HepG2 (cell line): ENCODE measurements at regions not wholly inside any gene's neighbourhood (a gene's known extent, or its start where the extent isn't known, plus 50 kb on each side); places are given as distances from the start of the nearest gene placed in this dataset.

Experiments used
- ATAC-seq: fragments of 200-7000 bp; cut with Tn5 transposase; 3 replicates; pipeline ENCODE4 v1.9.1; 2020; ENCODE audit warnings: mild to moderate bottlenecking, moderate library complexity
- BruUV-seq: library from RNA; stranded (reverse); fragments of 400-500 nt; replicated peaks from 2 replicates; lab custom pipeline; 2021; lab: Mats Ljungman, UMichigan
- CTCF ChIA-PET: fragments of 300-600 bp; formaldehyde crosslinking; extraction: SDS; loops from one replicate; lab custom pipeline; 2021; ENCODE audit warnings: low total read pairs, inconsistent platforms, low intra/inter-chr PET ratio; lab: Yijun Ruan, JAX
- POLR2A ChIA-PET: fragments of 350-600 bp; sonication (Branson Sonifier 250); formaldehyde crosslinking; loops from one replicate; lab custom pipeline; 2020; ENCODE audit warnings: antibody characterized with exemption, inconsistent platforms; lab: Yijun Ruan, JAX
- DNase-seq: peaks from one replicate; pipeline ENCODE4 v3.0.0-alpha.2; 2015; ENCODE audit warnings: low spot score
- FAIRE-seq: peaks from 3 replicates; lab custom pipeline; 2011; peaks lifted over from hg19 to GRCh38; lab: Jason Lieb, UNC
- H2AFZ ChIP-seq: one replicate; pipeline ENCODE4 v1.6.1; 2011; ENCODE audit warnings: low read length, inconsistent platforms
- H3K27ac ChIP-seq: fragments of 300-600 bp; 3 replicates; pipeline ENCODE4 v1.8.0; 2011; ENCODE audit warnings: mixed run types, mild to moderate bottlenecking, mixed read lengths, low read length, inconsistent platforms; ENCODE audit not compliant: insufficient read depth; ENCODE audit errors: extremely low read length
- H3K27me3 ChIP-seq, 2 experiments: fragments of 200-600 bp in 1 of 2; 2 replicates in 1 of 2; 3 replicates in 1 of 2; pipeline versions ENCODE4 v1.6.0 to v1.8.0; 2011; ENCODE audit warnings: low read length in 2 of 2, mild to moderate bottlenecking in 2 of 2, moderate library complexity in 2 of 2, inconsistent platforms in 1 of 2; ENCODE audit not compliant: insufficient read depth in 2 of 2, control insufficient read depth in 1 of 2
- H3K36me3 ChIP-seq, 2 experiments: fragments of 200-600 bp in 1 of 2; replicated peaks in 1 of 2; 2 replicates in 1 of 2; 3 replicates in 1 of 2; pipeline versions ENCODE4 v1.5.1 to v1.8.0; 2011; ENCODE audit warnings: low read length in 2 of 2, inconsistent platforms in 1 of 2; ENCODE audit not compliant: insufficient read depth in 2 of 2, control insufficient read depth in 1 of 2
- H3K4me1 ChIP-seq: 2 replicates; pipeline ENCODE4 v1.5.1; 2012; ENCODE audit warnings: low read length, inconsistent platforms; ENCODE audit not compliant: insufficient read depth
- H3K4me2 ChIP-seq: 2 replicates; pipeline ENCODE4 v1.6.0; 2011; ENCODE audit warnings: low read depth, low read length, inconsistent platforms
- H3K4me3 ChIP-seq, 3 experiments: fragments of 200-600 bp in 1 of 3; sonication (generic), shearing (Covaris generic) in 1 of 3; replicated peaks in 1 of 3; 2 replicates each; pipeline ENCODE4 v1.5.1; 2011 to 2016; ENCODE audit warnings: low read length in 3 of 3, inconsistent platforms in 2 of 3, low read depth in 2 of 3, mild to moderate bottlenecking in 2 of 3, control low read depth in 1 of 3, mixed read lengths in 1 of 3; ENCODE audit not compliant: insufficient read depth in 1 of 3
- H3K79me2 ChIP-seq: one replicate; pipeline ENCODE4 v1.6.1; 2011; ENCODE audit warnings: low read length, inconsistent platforms; ENCODE audit not compliant: insufficient read depth
- H3K9ac ChIP-seq: 2 replicates; pipeline ENCODE4 v1.6.0; 2011; ENCODE audit warnings: mild to moderate bottlenecking, low read depth, low read length, inconsistent platforms; ENCODE audit not compliant: insufficient read depth
- H3K9me3 ChIP-seq: 2 replicates; pipeline ENCODE4 v1.5.1; 2012; ENCODE audit warnings: mild to moderate bottlenecking, low read length
- H4K20me1 ChIP-seq: 2 replicates; pipeline ENCODE4 v1.6.0; 2011; ENCODE audit warnings: inconsistent platforms, mild to moderate bottlenecking, low read length, moderate library complexity; ENCODE audit not compliant: insufficient read depth
- EP300 ChIP-seq, 3 experiments: sonication (generic) in 1 of 3; formaldehyde crosslinking in 1 of 3; IDR thresholded peaks; 2 replicates each; pipeline versions ENCODE4 v1.5.1 to v1.6.1; 2011 to 2020; ENCODE audit warnings: low read depth in 2 of 3, low read length in 2 of 3, borderline replicate concordance in 1 of 3, improper control_type of control experiment in 1 of 3, mild to moderate bottlenecking in 1 of 3, missing genetic modification reagents in 1 of 3, moderate library complexity in 1 of 3
- IKZF5 ChIP-seq: IDR thresholded peaks from 2 replicates; pipeline ENCODE4 v1.6.1; 2018; ENCODE audit warnings: missing genetic modification reagents, mild to moderate bottlenecking, missing compliant biosample characterization
- KDM4B ChIP-seq: sonication (generic); formaldehyde crosslinking; IDR thresholded peaks from 2 replicates; pipeline ENCODE4 v1.4.0; 2020; ENCODE audit warnings: missing genetic modification reagents
- KLF6 ChIP-seq: IDR thresholded peaks from 2 replicates; pipeline ENCODE4 v1.8.0; 2016; ENCODE audit warnings: missing biosample characterization, missing genetic modification reagents
- KLF9 ChIP-seq: IDR thresholded peaks from 2 replicates; pipeline ENCODE4 v1.6.1; 2016; ENCODE audit warnings: low read depth
- MED8 ChIP-seq: sonication (generic); formaldehyde crosslinking; IDR thresholded peaks from 2 replicates; pipeline ENCODE4 v1.8.1; 2023; ENCODE audit warnings: mild to moderate bottlenecking, missing genetic modification reagents; ENCODE audit not compliant: insufficient replicate concordance
- NKX3-1 ChIP-seq: sonication (generic); formaldehyde crosslinking; IDR thresholded peaks from 2 replicates; pipeline ENCODE4 v1.5.0; 2020; ENCODE audit warnings: missing genetic modification reagents
- SRSF9 ChIP-seq: fragments of 200-400 bp; formaldehyde crosslinking; IDR thresholded peaks from 2 replicates; pipeline ENCODE4 v1.6.1; 2018; ENCODE audit warnings: borderline replicate concordance, mild to moderate bottlenecking, low read depth, low read length; ENCODE audit not compliant: insufficient read depth, poor library complexity, severe bottlenecking
- TCF7 ChIP-seq: sonication (generic); IDR thresholded peaks from 2 replicates; pipeline ENCODE4 v1.6.1; 2016; ENCODE audit warnings: antibody characterized with exemption, low read depth
- ZBTB8A ChIP-seq: sonication (generic); formaldehyde crosslinking; IDR thresholded peaks from 2 replicates; pipeline ENCODE4 v1.4.0; 2020; ENCODE audit warnings: mild to moderate bottlenecking, low read depth, missing genetic modification reagents, borderline replicate concordance
- ZNF234 ChIP-seq: sonication (generic); formaldehyde crosslinking; conservative IDR thresholded peaks from 2 replicates; pipeline ENCODE4 v1.5.1; 2020; ENCODE audit warnings: mild to moderate bottlenecking, missing genetic modification reagents
- ZNF703 ChIP-seq: sonication (generic); formaldehyde crosslinking; IDR thresholded peaks from 2 replicates; pipeline ENCODE4 v1.5.1; 2020; ENCODE audit warnings: missing genetic modification reagents, mild to moderate bottlenecking, moderate library complexity, borderline replicate concordance
- ZNF746 ChIP-seq: sonication (generic); formaldehyde crosslinking; IDR thresholded peaks from 2 replicates; pipeline ENCODE4 v1.8.0; 2022; ENCODE audit warnings: mild to moderate bottlenecking, missing genetic modification reagents
- ZNF790 ChIP-seq: sonication (generic); formaldehyde crosslinking; IDR thresholded peaks from 2 replicates; pipeline ENCODE4 v1.8.0; 2022; ENCODE audit warnings: missing genetic modification reagents, mild to moderate bottlenecking, borderline replicate concordance
- ZNF816 ChIP-seq: sonication (generic); formaldehyde crosslinking; IDR thresholded peaks from 2 replicates; pipeline ENCODE4 v1.8.0; 2022; ENCODE audit warnings: missing genetic modification reagents, mild to moderate bottlenecking, borderline replicate concordance
- WGBS: methylation state at CpG from one replicate; pipeline ENCODE4 v1.1.6; 2017; ENCODE audit warnings: low lambda C conversion rate; 5-methylcytosine and 5-hydroxymethylcytosine counted together
- in situ Hi-C: cut with HindIII; loops from 2 replicates; pipeline ENCODE4 v1.10.0; 2017; ENCODE audit warnings: low pct_unique_long_range_greater_than_20kb; ENCODE audit not compliant: extremely low pct_ligation_motif_present
- intact Hi-C: fragments of 100-400 bp; cut with micrococcal nuclease; formaldehyde crosslinking; loops from one replicate; pipeline ENCODE4 v1.10.0; 2022; ENCODE audit not compliant: unreplicated experiment
- TF ChIP-seq, protein P1 (sequence below): sonication (generic); formaldehyde crosslinking; conservative IDR thresholded peaks from 2 replicates; pipeline ENCODE4 v1.4.0; 2020; ENCODE audit warnings: missing genetic modification reagents

DNA sequence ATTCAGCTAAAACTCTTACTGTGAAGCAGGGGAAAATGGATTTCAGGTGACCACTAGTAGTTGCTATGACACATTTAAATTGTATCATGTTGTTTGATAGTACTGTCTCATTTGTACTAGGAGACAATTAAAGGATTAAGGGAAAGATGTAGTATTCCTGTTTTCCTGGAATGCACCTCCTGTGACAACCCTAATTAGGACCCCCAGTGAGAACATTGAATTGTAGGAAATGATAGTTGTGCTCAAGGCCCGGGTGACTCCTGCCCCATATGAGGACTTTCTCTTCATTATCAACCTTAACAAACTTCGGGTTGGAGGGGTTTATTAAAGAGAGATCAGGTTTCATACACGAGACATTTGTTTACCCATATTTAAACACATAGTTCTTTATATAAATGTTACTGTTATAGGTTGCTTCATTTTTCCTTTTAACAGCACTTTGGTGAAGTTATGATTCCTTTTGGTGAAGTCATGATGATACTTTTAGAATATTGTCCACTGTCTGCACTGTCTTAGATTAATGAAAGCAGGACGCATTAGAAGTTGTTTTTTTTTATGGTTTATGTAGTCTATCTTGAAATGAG, 392.6 kb upstream of the NAALADL2 start:
- TF ChIP-seq ZBTB8A (CRISPR knock-in tag) (no peak), ZNF746 (CRISPR knock-in tag) (no peak), ZNF703 (CRISPR knock-in tag) (no peak), MED8 (CRISPR knock-in tag) (no peak), ZNF790 (CRISPR knock-in tag) (no peak), KLF6 (CRISPR knock-in tag) (no peak), SRSF9 (no peak), TCF7 (no peak), KLF9 (no peak), NKX3-1 (CRISPR knock-in tag) (no peak), IKZF5 (CRISPR knock-in tag) (no peak), ZNF816 (CRISPR knock-in tag) (no peak), KDM4B (CRISPR knock-in tag) (no peak), ZNF234 (CRISPR knock-in tag) (no peak), EP300 (IDR thresholded peaks at IDR 0.05; ENCODE audit: low read depth in 2 of 2, low read length in 2 of 2) (no peak), EP300 (CRISPR knock-in tag; IDR thresholded peaks at IDR 0.05; ENCODE audit: borderline replicate concordance) (no peak)
- TF ChIP-seq, protein P1, sequence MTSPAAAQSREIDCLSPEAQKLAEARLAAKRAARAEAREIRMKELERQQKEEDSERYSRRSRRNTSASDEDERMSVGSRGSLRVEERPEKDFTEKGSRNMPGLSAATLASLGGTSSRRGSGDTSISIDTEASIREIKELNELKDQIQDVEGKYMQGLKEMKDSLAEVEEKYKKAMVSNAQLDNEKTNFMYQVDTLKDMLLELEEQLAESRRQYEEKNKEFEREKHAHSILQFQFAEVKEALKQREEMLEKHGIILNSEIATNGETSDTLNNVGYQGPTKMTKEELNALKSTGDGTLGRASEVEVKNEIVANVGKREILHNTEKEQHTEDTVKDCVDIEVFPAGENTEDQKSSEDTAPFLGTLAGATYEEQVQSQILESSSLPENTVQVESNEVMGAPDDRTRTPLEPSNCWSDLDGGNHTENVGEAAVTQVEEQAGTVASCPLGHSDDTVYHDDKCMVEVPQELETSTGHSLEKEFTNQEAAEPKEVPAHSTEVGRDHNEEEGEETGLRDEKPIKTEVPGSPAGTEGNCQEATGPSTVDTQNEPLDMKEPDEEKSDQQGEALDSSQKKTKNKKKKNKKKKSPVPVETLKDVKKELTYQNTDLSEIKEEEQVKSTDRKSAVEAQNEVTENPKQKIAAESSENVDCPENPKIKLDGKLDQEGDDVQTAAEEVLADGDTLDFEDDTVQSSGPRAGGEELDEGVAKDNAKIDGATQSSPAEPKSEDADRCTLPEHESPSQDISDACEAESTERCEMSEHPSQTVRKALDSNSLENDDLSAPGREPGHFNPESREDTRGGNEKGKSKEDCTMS = no peak
- no peak overlapping the region for H3K4me3 ChIP-seq
- BruUV-seq = no TSS peak
- ChIA-PET CTCF (no interaction called here), POLR2A (no interaction called here)
- no peak overlapping the region for H2AFZ ChIP-seq
- no peaks in the 10 kb centered on the region for H3K36me3 ChIP-seq
- H3K27me3 ChIP-seq = no peaks in the 10 kb centered on the region
- in situ Hi-C loops = no loop called here
- no peaks in the 10 kb centered on the region for H4K20me1 ChIP-seq
- no peak overlapping the region for H3K27ac ChIP-seq
- no peak overlapping the region for H3K4me2 ChIP-seq
- FAIRE-seq (no peak), ATAC-seq (no peak), DNase-seq (no peak)
- intact Hi-C loops = no loop called here
- 16% methylated on average over 4 of the region's 4 CpGs for WGBS
- no peaks in the 10 kb centered on the region for H3K79me2 ChIP-seq
- H3K9me3 ChIP-seq = no peaks in the 10 kb centered on the region
- no peaks in the 10 kb centered on the region for H3K4me1 ChIP-seq
- no peak overlapping the region for H3K9ac ChIP-seq
